Stomach (tissue), 8 donors: ENCODE measurements at regions not wholly inside any gene's neighbourhood (a gene's known extent, or its start where the extent isn't known, plus 50 kb on each side); places are given as distances from the start of the nearest gene placed in this dataset.

ENCODE experiments used
- DNase-seq, 2 donors: peaks; one replicate each; pipeline versions ENCODE4 v3.0.0 to v3.0.0-alpha.2; 2013 to 2019
- H3K27ac ChIP-seq, 5 donors: fragments of 200-600 bp in 4 of 5; sonication (generic) in 4 of 5; one replicate each; pipeline ENCODE4 v1.5.1; 2013 to 2019; ENCODE audit warnings: mild to moderate bottlenecking in 1 of 5, moderate library complexity in 1 of 5
- H3K27me3 ChIP-seq, 3 donors: fragments of 200-600 bp; sonication (generic); one replicate each; pipeline ENCODE4 v1.5.1; 2017 to 2019; ENCODE audit warnings: mixed run types in 1 of 3
- H3K36me3 ChIP-seq, 4 donors: fragments of 200-600 bp; sonication (generic); 1 replicate in 3 of 4; 2 replicates in 1 of 4; pipeline ENCODE4 v1.5.1; 2016 to 2019
- H3K4me1 ChIP-seq, 4 donors: fragments of 200-600 bp; sonication (generic); one replicate each; pipeline ENCODE4 v1.5.1; 2016 to 2019
- H3K4me3 ChIP-seq, 4 donors: fragments of 200-600 bp; sonication (generic) in 3 of 4; one replicate each; pipeline ENCODE4 v1.5.1; 2016 to 2019; ENCODE audit warnings: mild to moderate bottlenecking in 1 of 4
- H3K9me3 ChIP-seq, 4 donors: fragments of 200-600 bp; sonication (generic); one replicate each; pipeline ENCODE4 v1.5.1; 2016 to 2019
- CTCF ChIP-seq, 7 experiments: fragments of 450-650 bp in 4 of 7; fragments of 200-600 bp in 3 of 7; sonication (generic) in 3 of 7; IDR thresholded peaks; one replicate each; pipeline ENCODE4 v1.5.1; 2016 to 2019; ENCODE audit warnings: antibody characterized with exemption in 7 of 7, control low read depth in 2 of 7, mild to moderate bottlenecking in 1 of 7
- EP300 ChIP-seq: sonication (generic); formaldehyde crosslinking; IDR thresholded peaks from one replicate; pipeline ENCODE4 v1.6.1; 2017; ENCODE audit warnings: antibody characterized with exemption
- POLR2A ChIP-seq, 4 donors: fragments of 450-650 bp; IDR thresholded peaks; one replicate each; pipeline ENCODE4 v1.6.1; 2016; ENCODE audit warnings: antibody characterized with exemption in 4 of 4, control low read depth in 2 of 4, mild to moderate bottlenecking in 1 of 4, moderate library complexity in 1 of 4
- POLR2AphosphoS5 ChIP-seq, 3 donors: sonication (generic); formaldehyde crosslinking; IDR thresholded peaks; one replicate each; pipeline ENCODE4 v1.6.1; 2016; ENCODE audit warnings: antibody characterized with exemption in 3 of 3
- WGBS, 5 donors: extraction: QIAGEN DNeasy Blood & Tissue Kit in 3 of 5; methylation state at CpG; one replicate each; pipeline versions ENCODE4 v1.1.5 to v1.1.7; 2013 to 2018; 5-methylcytosine and 5-hydroxymethylcytosine counted together
- intact Hi-C: fragments of 100-400 bp; cut with DNase I; formaldehyde crosslinking; loops from one replicate; pipeline ENCODE4 v1.15.1; 2023; ENCODE audit warnings: low total_unique reads
- donor health status: healthy with polysubstance abuse.
- donor health status: Bipolar disorder and iron deficiency.
- donor health status: healthy.

GRCh38 chr5:2201011-2201410 is 318.3 kb upstream of the IRX4 start:
- H3K4me3 ChIP-seq: no peak overlapping the region
- intact Hi-C loops: no loop called here
- DNase-seq: no peak
- H3K9me3 ChIP-seq: peaks cover 0 to 8% (median 3%) of the 10 kb centered on the region in 4 donors
- TF ChIP-seq POLR2A (IDR thresholded peaks at IDR 0.05) (no peak), CTCF (IDR thresholded peaks at IDR 0.05) (no peak), EP300 (no peak), POLR2AphosphoS5 (IDR thresholded peaks at IDR 0.05) (no peak)
- WGBS, 5 donors: 63 to 67% (median 66%) methylated on average over 5 of the region's 5 CpGs
- H3K4me1 ChIP-seq: no peaks in the 10 kb centered on the region
- H3K36me3 ChIP-seq: no peaks in the 10 kb centered on the region
- H3K27me3 ChIP-seq: peaks cover 0 to 21% (median 0%) of the 10 kb centered on the region in 3 donors
- H3K27ac ChIP-seq: no peak overlapping the region

GRCh38 chr5:2200261-2200950 is 317.7 kb upstream of the IRX4 start:
- Histone ChIP-seq H3K9me3 (peaks cover 0 to 12% (median 6%) of the 10 kb centered on the region in 4 donors), H3K36me3 (no peaks in the 10 kb centered on the region), H3K4me1 (no peaks in the 10 kb centered on the region), H3K4me3 (no peak overlapping the region), H3K27ac (no peak overlapping the region), H3K27me3 (peaks cover 0 to 21% (median 0%) of the 10 kb centered on the region in 3 donors)
- WGBS, 5 donors: 58 to 68% (median 65%) methylated on average over 13 to 15 of the region's 15 CpGs
- TF ChIP-seq POLR2AphosphoS5 (IDR thresholded peaks at IDR 0.05) (no peak), CTCF (IDR thresholded peaks at IDR 0.05) (no peak), EP300 (no peak), POLR2A (IDR thresholded peaks at IDR 0.05) (no peak)
- intact Hi-C loops: no loop called here
- DNase-seq: peak in 1 of 2 donors; percentile 16

- H3K4me3 ChIP-seq: no peak overlapping the region
- H3K4me1 ChIP-seq: no peaks in the 10 kb centered on the region
- intact Hi-C loops: no loop called here
- no peak overlapping the region for H3K27ac ChIP-seq
- no peak for DNase-seq
- H3K9me3 ChIP-seq: peaks cover 5 to 19% (median 13%) of the 10 kb centered on the region in 4 donors
- H3K27me3 ChIP-seq: peaks cover 0 to 21% (median 0%) of the 10 kb centered on the region in 3 donors
- 77 to 89% (median 87%) methylated on average over 14 of the region's 14 CpGs for WGBS, 5 donors
- H3K36me3 ChIP-seq: no peaks in the 10 kb centered on the region
- no peak for TF ChIP-seq EP300
- no peak for TF ChIP-seq POLR2A (IDR thresholded peaks at IDR 0.05)
- TF ChIP-seq POLR2AphosphoS5 (IDR thresholded peaks at IDR 0.05): no peak
These were observed 317.0 kb upstream of the IRX4 start for GRCh38 chr5:2199697-2200096.

GRCh38 chr5:2196989-2197619 is 314.4 kb upstream of the IRX4 start:
- Histone ChIP-seq H3K4me1 (no peaks in the 10 kb centered on the region), H3K27ac (no peak overlapping the region), H3K27me3 (peaks cover 0 to 21% (median 0%) of the 10 kb centered on the region in 3 donors), H3K9me3 (peaks cover 5 to 27% (median 19%) of the 10 kb centered on the region in 4 donors), H3K36me3 (no peaks in the 10 kb centered on the region), H3K4me3 (no peak overlapping the region)
- intact Hi-C loops: no loop called here
- TF ChIP-seq POLR2AphosphoS5 (IDR thresholded peaks at IDR 0.05): no peak
- no peak for TF ChIP-seq CTCF (IDR thresholded peaks at IDR 0.05)
- TF ChIP-seq EP300: no peak
- TF ChIP-seq POLR2A (IDR thresholded peaks at IDR 0.05): no peak
- no peak for DNase-seq
- 64 to 78% (median 70%) methylated on average over 18 of the region's 18 CpGs for WGBS, 5 donors
